Left ventricle myocardium inferior (tissue), 1 donor: ENCODE measurements at regions not wholly inside any gene's neighbourhood (a gene's known extent, or its start where the extent isn't known, plus 50 kb on each side); places are given as distances from the start of the nearest gene placed in this dataset.

Experiments
- DNase-seq: peaks from one replicate; pipeline ENCODE4 v3.0.0-alpha.2; 2020
- H3K27ac ChIP-seq: fragments of 200-600 bp; replicated peaks from 2 replicates; pipeline ENCODE4 v1.8.0; 2021
- H3K27me3 ChIP-seq: fragments of 200-600 bp; 2 replicates; pipeline ENCODE4 v1.8.0; 2021; ENCODE audit warnings: low read depth
- H3K36me3 ChIP-seq: fragments of 200-600 bp; 2 replicates; pipeline ENCODE4 v1.8.0; 2021
- H3K4me1 ChIP-seq: fragments of 200-600 bp; 2 replicates; pipeline ENCODE4 v1.8.0; 2021
- H3K4me3 ChIP-seq: fragments of 200-600 bp; 2 replicates; pipeline ENCODE4 v1.8.0; 2021; ENCODE audit warnings: mild to moderate bottlenecking, moderate library complexity
- H3K9me3 ChIP-seq: fragments of 200-600 bp; replicated peaks from 2 replicates; pipeline ENCODE4 v1.8.0; 2021
- CTCF ChIP-seq: fragments of 200-600 bp; IDR thresholded peaks from 2 replicates; pipeline ENCODE4 v1.8.0; 2021; ENCODE audit warnings: antibody characterized with exemption, mild to moderate bottlenecking, borderline replicate concordance
- intact Hi-C: fragments of 100-400 bp; cut with micrococcal nuclease; formaldehyde crosslinking; loops from one replicate; pipeline ENCODE4 v1.11.0; 2022
- donor health status: DM: no; HTN: yes; CAD: no; lungs with severe emphysema.

- no peak for DNase-seq
- H3K4me3 ChIP-seq, result no peak overlapping the region
- H3K36me3 ChIP-seq, result no peaks in the 10 kb centered on the region
- H3K27me3 ChIP-seq, result peaks cover 41% of the 10 kb centered on the region
- H3K9me3 ChIP-seq, result no peaks in the 10 kb centered on the region
- no peaks in the 10 kb centered on the region for H3K4me1 ChIP-seq
- no peak for TF ChIP-seq CTCF
- no peak overlapping the region for H3K27ac ChIP-seq
- intact Hi-C loops, result no loop called here
Measured at GRCh38 chr9:120186276-120186675, 393.7 kb downstream of the CDK5RAP2 start.

- H3K9me3 ChIP-seq, result no peaks in the 10 kb centered on the region
- DNase-seq, result no peak
- intact Hi-C loops, result no loop called here
- TF ChIP-seq CTCF, result no peak
- H3K4me3 ChIP-seq, result no peak overlapping the region
- no peak overlapping the region for H3K27ac ChIP-seq
- no peaks in the 10 kb centered on the region for H3K36me3 ChIP-seq
- peaks cover 28% of the 10 kb centered on the region for H3K27me3 ChIP-seq
- H3K4me1 ChIP-seq, result no peaks in the 10 kb centered on the region
Measured at GRCh38 chr9:120184266-120184665, 395.7 kb downstream of the CDK5RAP2 start.

- no peak for DNase-seq
- peaks cover 25% of the 10 kb centered on the region for H3K27me3 ChIP-seq
- H3K27ac ChIP-seq, result no peak overlapping the region
- no peaks in the 10 kb centered on the region for H3K4me1 ChIP-seq
- H3K9me3 ChIP-seq, result no peaks in the 10 kb centered on the region
- intact Hi-C loops, result no loop called here
- no peak overlapping the region for H3K4me3 ChIP-seq
- TF ChIP-seq CTCF, result no peak
- H3K36me3 ChIP-seq, result no peaks in the 10 kb centered on the region
Measured at GRCh38 chr9:120183615-120184014, 396.4 kb downstream of the CDK5RAP2 start.

- DNase-seq, result no peak
- H3K4me3 ChIP-seq, result no peak overlapping the region
- no peaks in the 10 kb centered on the region for H3K4me1 ChIP-seq
- peaks cover 25% of the 10 kb centered on the region for H3K27me3 ChIP-seq
- H3K36me3 ChIP-seq, result no peaks in the 10 kb centered on the region
- H3K9me3 ChIP-seq, result no peaks in the 10 kb centered on the region
- no peak for TF ChIP-seq CTCF
- no peak overlapping the region for H3K27ac ChIP-seq
- intact Hi-C loops, result no loop called here
Measured at GRCh38 chr9:120182011-120182410, 398.0 kb downstream of the CDK5RAP2 start.

GRCh38 chr9:120177121-120177520 lies 402.8 kb downstream of the CDK5RAP2 start:
- no peak overlapping the region for H3K27ac ChIP-seq
- H3K27me3 ChIP-seq, result peaks cover 13% of the 10 kb centered on the region
- intact Hi-C loops, result no loop called here
- no peaks in the 10 kb centered on the region for H3K9me3 ChIP-seq
- H3K4me3 ChIP-seq, result no peak overlapping the region
- H3K4me1 ChIP-seq, result no peaks in the 10 kb centered on the region
- DNase-seq, result no peak
- no peaks in the 10 kb centered on the region for H3K36me3 ChIP-seq
- TF ChIP-seq CTCF, result no peak

GRCh38 chr9:120175031-120175430 lies 404.9 kb downstream of the CDK5RAP2 start:
- H3K36me3 ChIP-seq, result no peaks in the 10 kb centered on the region
- TF ChIP-seq CTCF, result no peak
- H3K27ac ChIP-seq, result no peak overlapping the region
- H3K27me3 ChIP-seq, result peaks cover 23% of the 10 kb centered on the region
- DNase-seq, result no peak
- H3K9me3 ChIP-seq, result no peaks in the 10 kb centered on the region
- intact Hi-C loops, result no loop called here
- no peaks in the 10 kb centered on the region for H3K4me1 ChIP-seq
- H3K4me3 ChIP-seq, result no peak overlapping the region
